ENCODE measurements at regions not wholly inside any gene's neighbourhood (a gene's known extent, or its start where the extent isn't known, plus 50 kb on each side); places are given as distances from the start of the nearest gene placed in this dataset.

- H3K9me3 Mint-ChIP-seq = peaks cover 10% of the 10 kb centered on the region
- TF ChIP-seq CTCF (IDR thresholded peaks at IDR 0.05; ENCODE audit: unreplicated experiment) = no peak
- H3K4me1 Mint-ChIP-seq = peaks cover 8% of the 10 kb centered on the region
- H3K36me3 Mint-ChIP-seq = no peaks in the 10 kb centered on the region
- peak overlapping the region; percentile 34 for H3K27ac Mint-ChIP-seq
- no peak overlapping the region for H3K4me3 Mint-ChIP-seq
- peak; percentile 31 to 58 for DNase-seq (ENCODE audit: low spot score in 2 of 2, unreplicated experiment in 2 of 2)
- H3K27me3 Mint-ChIP-seq (ENCODE audit: low read depth) = no peaks in the 10 kb centered on the region
These were observed 52.8 kb upstream of the VWDE start for GRCh38 chr7:12456506-12456905.

- peaks cover 17% of the 10 kb centered on the region for H3K9me3 Mint-ChIP-seq
These were observed 55.0 kb upstream of the VWDE start for GRCh38 chr7:12458520-12459131.

GRCh38 chr7:12467837-12468236, 64.2 kb upstream of the VWDE start:
- TF ChIP-seq CTCF (IDR thresholded peaks at IDR 0.05; ENCODE audit: unreplicated experiment) = no peak
- DNase-seq (ENCODE audit: low spot score in 2 of 2, unreplicated experiment in 2 of 2) = no peak
- peaks cover 5% of the 10 kb centered on the region for H3K4me1 Mint-ChIP-seq
- H3K27ac Mint-ChIP-seq = no peak overlapping the region
- H3K27me3 Mint-ChIP-seq (ENCODE audit: low read depth) = no peaks in the 10 kb centered on the region
- H3K9me3 Mint-ChIP-seq = peaks cover 16% of the 10 kb centered on the region
- no peaks in the 10 kb centered on the region for H3K36me3 Mint-ChIP-seq
- no peak overlapping the region for H3K4me3 Mint-ChIP-seq

More at GRCh38 chr7:12458520-12459131, 55.0 kb upstream of the VWDE start:
- H3K27ac Mint-ChIP-seq = no peak overlapping the region
- no peak for DNase-seq (ENCODE audit: low spot score in 2 of 2, unreplicated experiment in 2 of 2)
- H3K27me3 Mint-ChIP-seq (ENCODE audit: low read depth) = no peaks in the 10 kb centered on the region
- H3K4me3 Mint-ChIP-seq = no peak overlapping the region
- peak; percentile 73 for TF ChIP-seq CTCF (IDR thresholded peaks at IDR 0.05; ENCODE audit: unreplicated experiment)
- H3K4me1 Mint-ChIP-seq = peaks cover 8% of the 10 kb centered on the region
- no peaks in the 10 kb centered on the region for H3K36me3 Mint-ChIP-seq

GRCh38 chr7:12469568-12469967, 65.9 kb upstream of the VWDE start:
- Mint-ChIP-seq H3K27ac (no peak overlapping the region), H3K9me3 (peaks cover 10% of the 10 kb centered on the region)
- no peak for DNase-seq (ENCODE audit: low spot score in 2 of 2, unreplicated experiment in 2 of 2)

GRCh38 chr7:12470930-12471329, 67.3 kb upstream of the VWDE start:
- H3K36me3 Mint-ChIP-seq = no peaks in the 10 kb centered on the region
- no peak overlapping the region for H3K27ac Mint-ChIP-seq
- no peak overlapping the region for H3K4me3 Mint-ChIP-seq
- DNase-seq (ENCODE audit: low spot score in 2 of 2, unreplicated experiment in 2 of 2) = no peak
- H3K9me3 Mint-ChIP-seq = peaks cover 10% of the 10 kb centered on the region
- TF ChIP-seq CTCF (IDR thresholded peaks at IDR 0.05; ENCODE audit: unreplicated experiment) = no peak
- peaks cover 19% of the 10 kb centered on the region for H3K4me1 Mint-ChIP-seq
- H3K27me3 Mint-ChIP-seq (ENCODE audit: low read depth) = no peaks in the 10 kb centered on the region

More at GRCh38 chr7:12469568-12469967, 65.9 kb upstream of the VWDE start:
- Mint-ChIP-seq H3K27me3 (ENCODE audit: low read depth) (no peaks in the 10 kb centered on the region), H3K4me3 (no peak overlapping the region), H3K36me3 (no peaks in the 10 kb centered on the region), H3K4me1 (peaks cover 11% of the 10 kb centered on the region)
- no peak for TF ChIP-seq CTCF (IDR thresholded peaks at IDR 0.05; ENCODE audit: unreplicated experiment)

All from mesothelial cell of epicardium (in vitro differentiated cells).